GM06990 (cell line): ENCODE measurements at regions not wholly inside any gene's neighbourhood (a gene's known extent, or its start where the extent isn't known, plus 50 kb on each side); places are given as distances from the start of the nearest gene placed in this dataset.
"Not testable (repeated sequence)": the region's sequence is repeated elsewhere in the genome, so short reads cannot be mapped to it uniquely, and the experiment has no call there.

Experiments
- DNase-seq: peaks from one replicate; pipeline ENCODE4 v3.0.0-alpha.2; 2011; ENCODE audit not compliant: insufficient read length; ENCODE audit errors: extremely low read depth
- H3K27me3 ChIP-seq: replicated peaks from 2 replicates; pipeline ENCODE4 v1.6.0; 2011; ENCODE audit warnings: low read length; ENCODE audit not compliant: control insufficient read depth, insufficient read depth
- H3K36me3 ChIP-seq: 2 replicates; pipeline ENCODE4 v1.5.1; 2011; ENCODE audit warnings: low read length; ENCODE audit not compliant: control insufficient read depth, insufficient read depth
- H3K4me3 ChIP-seq: replicated peaks from 2 replicates; pipeline ENCODE4 v1.5.1; 2011; ENCODE audit warnings: low read depth, mild to moderate bottlenecking, control low read depth, low read length
- TF ChIP-seq, protein P1 (sequence below): IDR thresholded peaks from 2 replicates; pipeline ENCODE4 v1.5.1; 2011; ENCODE audit warnings: low read length, control low read depth, mild to moderate bottlenecking, inconsistent platforms; ENCODE audit not compliant: insufficient read depth, poor library complexity, severe bottlenecking

DNA sequence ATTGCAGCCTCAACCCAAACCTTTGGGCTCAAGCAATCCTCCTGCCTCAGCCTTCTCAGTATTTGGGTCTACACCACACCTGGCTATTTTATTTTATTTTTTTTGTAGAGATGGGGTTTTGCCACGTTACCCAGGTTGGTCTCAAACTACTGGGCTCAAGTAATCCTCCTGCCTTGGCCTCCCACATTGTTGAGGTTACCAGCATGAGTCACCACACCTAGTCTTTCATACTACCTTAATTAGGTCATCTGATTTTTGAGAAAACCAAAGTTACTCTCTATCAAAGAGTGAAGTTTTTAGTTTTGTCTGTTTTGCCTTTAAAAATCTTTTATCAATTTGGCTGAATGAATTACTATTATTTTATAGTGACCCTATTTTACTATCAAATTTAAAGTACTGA, 335.6 kb upstream of the LRRC4C start:
- Histone ChIP-seq H3K27me3 (no peaks in the 10 kb centered on the region), H3K36me3 (no peaks in the 10 kb centered on the region), H3K4me3 (no peak overlapping the region)
- TF ChIP-seq, protein P1, sequence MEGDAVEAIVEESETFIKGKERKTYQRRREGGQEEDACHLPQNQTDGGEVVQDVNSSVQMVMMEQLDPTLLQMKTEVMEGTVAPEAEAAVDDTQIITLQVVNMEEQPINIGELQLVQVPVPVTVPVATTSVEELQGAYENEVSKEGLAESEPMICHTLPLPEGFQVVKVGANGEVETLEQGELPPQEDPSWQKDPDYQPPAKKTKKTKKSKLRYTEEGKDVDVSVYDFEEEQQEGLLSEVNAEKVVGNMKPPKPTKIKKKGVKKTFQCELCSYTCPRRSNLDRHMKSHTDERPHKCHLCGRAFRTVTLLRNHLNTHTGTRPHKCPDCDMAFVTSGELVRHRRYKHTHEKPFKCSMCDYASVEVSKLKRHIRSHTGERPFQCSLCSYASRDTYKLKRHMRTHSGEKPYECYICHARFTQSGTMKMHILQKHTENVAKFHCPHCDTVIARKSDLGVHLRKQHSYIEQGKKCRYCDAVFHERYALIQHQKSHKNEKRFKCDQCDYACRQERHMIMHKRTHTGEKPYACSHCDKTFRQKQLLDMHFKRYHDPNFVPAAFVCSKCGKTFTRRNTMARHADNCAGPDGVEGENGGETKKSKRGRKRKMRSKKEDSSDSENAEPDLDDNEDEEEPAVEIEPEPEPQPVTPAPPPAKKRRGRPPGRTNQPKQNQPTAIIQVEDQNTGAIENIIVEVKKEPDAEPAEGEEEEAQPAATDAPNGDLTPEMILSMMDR = no peak
- no peak for DNase-seq

GRCh38 chr11:41799754-41800153, 340.3 kb upstream of the LRRC4C start:
- H3K4me3 ChIP-seq = no peak overlapping the region
- no peaks in the 10 kb centered on the region for H3K36me3 ChIP-seq
- TF ChIP-seq, protein P1 = no peak
- H3K27me3 ChIP-seq = no peaks in the 10 kb centered on the region
- no peak for DNase-seq

DNA sequence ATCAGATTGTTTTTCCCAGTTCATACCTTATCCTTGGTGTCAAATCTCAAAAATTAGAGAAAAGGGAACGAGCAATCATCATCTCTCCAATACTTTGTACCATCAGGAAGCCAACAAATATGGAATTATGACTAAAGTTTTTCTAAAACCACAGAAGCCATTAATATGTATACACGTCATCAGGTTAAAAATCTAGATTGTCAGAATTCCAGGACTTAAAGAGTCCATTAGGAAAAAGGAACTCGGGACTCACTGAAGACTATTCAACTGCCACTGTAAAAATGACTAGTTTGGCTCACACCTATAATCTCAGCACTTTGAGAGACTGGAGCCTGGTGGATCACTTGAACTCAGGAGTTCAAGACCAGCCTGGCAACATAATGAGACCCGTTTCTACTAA, 344.4 kb upstream of the LRRC4C start:
- H3K4me3 ChIP-seq = no peak overlapping the region
- H3K36me3 ChIP-seq = no peaks in the 10 kb centered on the region
- TF ChIP-seq, protein P1 = no peak
- DNase-seq = no peak
- no peaks in the 10 kb centered on the region for H3K27me3 ChIP-seq

DNA sequence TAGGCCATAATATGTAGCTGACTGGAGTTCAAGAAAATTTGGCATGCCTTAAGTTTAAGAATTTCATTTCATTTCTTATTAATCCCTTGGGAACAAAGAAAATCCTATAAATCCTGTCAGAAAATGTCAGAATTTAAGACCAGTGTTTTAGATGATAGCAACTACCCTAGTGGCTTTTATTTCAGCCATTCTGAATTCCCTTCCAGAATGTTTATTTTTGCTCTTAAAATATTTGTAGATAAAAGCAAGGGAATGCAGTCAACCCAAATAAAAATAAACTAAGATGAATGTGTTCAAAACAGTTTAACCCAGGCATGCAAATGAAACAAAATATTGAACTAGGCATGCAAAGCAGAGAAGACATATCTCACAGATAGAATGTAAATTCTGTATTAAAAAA, 356.9 kb upstream of the LRRC4C start:
- no peak for DNase-seq
- TF ChIP-seq, protein P1 = no peak
- no peaks in the 10 kb centered on the region for H3K27me3 ChIP-seq
- H3K36me3 ChIP-seq = no peaks in the 10 kb centered on the region
- H3K4me3 ChIP-seq = no peak overlapping the region

GRCh38 chr11:41824287-41824686, 364.8 kb upstream of the LRRC4C start:
- not testable (repeated sequence) for DNase-seq, H3K36me3 ChIP-seq, H3K27me3 ChIP-seq, H3K4me3 ChIP-seq

DNA sequence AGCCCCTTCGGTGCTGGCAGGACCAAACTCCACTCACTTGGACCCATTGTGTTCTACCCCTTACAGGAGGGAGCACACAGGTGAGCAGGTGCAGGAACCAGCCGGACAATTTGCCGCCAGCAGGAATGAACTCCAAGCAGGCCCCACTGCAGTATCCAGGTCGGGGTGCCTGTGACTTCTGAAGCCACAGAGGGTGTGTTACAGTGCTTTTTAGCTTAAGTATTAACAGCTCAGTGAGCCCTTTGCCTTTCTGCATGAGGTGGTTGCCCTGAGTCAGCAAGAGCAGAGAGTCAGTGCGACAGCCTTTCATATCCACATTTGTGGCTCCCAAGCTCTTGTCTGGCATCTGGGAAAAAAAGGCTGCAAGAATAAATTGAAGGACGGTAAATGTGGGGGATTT, 366.6 kb upstream of the LRRC4C start:
- no peak for DNase-seq
- TF ChIP-seq, protein P1 = no peak
- Histone ChIP-seq H3K36me3 (no peaks in the 10 kb centered on the region), H3K4me3 (no peak overlapping the region), H3K27me3 (no peaks in the 10 kb centered on the region)
